ENCODE measurements at regions not wholly inside any gene's neighbourhood (a gene's known extent, or its start where the extent isn't known, plus 50 kb on each side); places are given as distances from the start of the nearest gene placed in this dataset.
"Not testable (repeated sequence)": the region's sequence is repeated elsewhere in the genome, so short reads cannot be mapped to it uniquely, and the experiment has no call there.

- DNase-seq (no peak), ATAC-seq (no peak)
- Mint-ChIP-seq H3K36me3 (ENCODE audit: insufficient read depth) (peaks cover 2% of the 10 kb centered on the region), H3K4me1 (ENCODE audit: low read depth) (no peaks in the 10 kb centered on the region), H3K9me3 (peaks cover 13% of the 10 kb centered on the region), H3K4me3 (no peak overlapping the region), H3K27me3 (ENCODE audit: low read depth) (peaks cover 8% of the 10 kb centered on the region)
These were observed 102.9 kb downstream of the COX18 start for GRCh38 chr4:72966652-72967051.

GRCh38 chr4:72959411-72959810 lies 110.1 kb downstream of the COX18 start:
- Mint-ChIP-seq H3K9me3 (peaks cover 27% of the 10 kb centered on the region), H3K27me3 (ENCODE audit: low read depth) (peaks cover 12% of the 10 kb centered on the region), H3K4me3 (no peak overlapping the region), H3K36me3 (ENCODE audit: insufficient read depth) (peaks cover 2% of the 10 kb centered on the region), H3K4me1 (ENCODE audit: low read depth) (no peaks in the 10 kb centered on the region)
- ATAC-seq (no peak), DNase-seq (no peak)

GRCh38 chr4:72954811-72955210 lies 114.7 kb downstream of the COX18 start:
- H3K9me3 Mint-ChIP-seq: peaks cover 7% of the 10 kb centered on the region
- H3K27me3 Mint-ChIP-seq (ENCODE audit: low read depth): peaks cover 16% of the 10 kb centered on the region
- H3K4me3 Mint-ChIP-seq: no peak overlapping the region
- no peaks in the 10 kb centered on the region for H3K36me3 Mint-ChIP-seq (ENCODE audit: insufficient read depth)
- no peak for ATAC-seq
- no peak for DNase-seq
- H3K4me1 Mint-ChIP-seq (ENCODE audit: low read depth): peaks cover 7% of the 10 kb centered on the region

GRCh38 chr4:72953571-72953970 lies 115.9 kb downstream of the COX18 start:
- no peaks in the 10 kb centered on the region for H3K36me3 Mint-ChIP-seq (ENCODE audit: insufficient read depth)
- H3K9me3 Mint-ChIP-seq: no peaks in the 10 kb centered on the region
- H3K27me3 Mint-ChIP-seq (ENCODE audit: low read depth): peaks cover 16% of the 10 kb centered on the region
- H3K4me1 Mint-ChIP-seq (ENCODE audit: low read depth): peaks cover 7% of the 10 kb centered on the region
- ATAC-seq: no peak
- H3K4me3 Mint-ChIP-seq: no peak overlapping the region
- no peak for DNase-seq

- no peak overlapping the region for H3K4me3 Mint-ChIP-seq
- no peaks in the 10 kb centered on the region for H3K9me3 Mint-ChIP-seq
- peaks cover 7% of the 10 kb centered on the region for H3K4me1 Mint-ChIP-seq (ENCODE audit: low read depth)
- ATAC-seq (peak; percentile 78), DNase-seq (no peak)
- H3K36me3 Mint-ChIP-seq (ENCODE audit: insufficient read depth): no peaks in the 10 kb centered on the region
- H3K27me3 Mint-ChIP-seq (ENCODE audit: low read depth): peaks cover 10% of the 10 kb centered on the region
These were observed 117.9 kb downstream of the COX18 start for GRCh38 chr4:72951628-72952027.

- Mint-ChIP-seq H3K27me3 (ENCODE audit: low read depth) (peaks cover 10% of the 10 kb centered on the region), H3K36me3 (ENCODE audit: insufficient read depth) (no peaks in the 10 kb centered on the region), H3K9me3 (peaks cover 1% of the 10 kb centered on the region), H3K4me1 (ENCODE audit: low read depth) (peaks cover 7% of the 10 kb centered on the region), H3K4me3 (no peak overlapping the region)
- DNase-seq (no peak), ATAC-seq (no peak)
These were observed 118.4 kb downstream of the COX18 start for GRCh38 chr4:72951147-72951546.

- Mint-ChIP-seq H3K4me1 (ENCODE audit: low read depth) (peaks cover 7% of the 10 kb centered on the region), H3K9me3 (peaks cover 7% of the 10 kb centered on the region), H3K4me3 (no peak overlapping the region), H3K27me3 (ENCODE audit: low read depth) (peaks cover 4% of the 10 kb centered on the region), H3K36me3 (ENCODE audit: insufficient read depth) (no peaks in the 10 kb centered on the region)
- ATAC-seq (no peak), DNase-seq (no peak)
These were observed 121.4 kb downstream of the COX18 start for GRCh38 chr4:72948080-72948479.

GRCh38 chr4:72945719-72946336 lies 123.7 kb downstream of the COX18 start:
- no peak overlapping the region for H3K4me3 Mint-ChIP-seq
- no peak for ATAC-seq

GRCh38 chr4:72942565-72942964 lies 127.0 kb downstream of the COX18 start:
- no peak overlapping the region for H3K4me3 Mint-ChIP-seq
- DNase-seq: no peak
- ATAC-seq: no peak
- H3K4me1 Mint-ChIP-seq (ENCODE audit: low read depth): no peaks in the 10 kb centered on the region
- H3K27me3 Mint-ChIP-seq (ENCODE audit: low read depth): peaks cover 4% of the 10 kb centered on the region
- peaks cover 7% of the 10 kb centered on the region for H3K9me3 Mint-ChIP-seq
- H3K36me3 Mint-ChIP-seq (ENCODE audit: insufficient read depth): no peaks in the 10 kb centered on the region

More at GRCh38 chr4:72945719-72946336, 123.7 kb downstream of the COX18 start:
- H3K36me3 Mint-ChIP-seq (ENCODE audit: insufficient read depth): no peaks in the 10 kb centered on the region
- peaks cover 4% of the 10 kb centered on the region for H3K27me3 Mint-ChIP-seq (ENCODE audit: low read depth)
- H3K4me1 Mint-ChIP-seq (ENCODE audit: low read depth): no peaks in the 10 kb centered on the region
- H3K9me3 Mint-ChIP-seq: peaks cover 7% of the 10 kb centered on the region
- DNase-seq: no peak

GRCh38 chr4:72938516-72938915 lies 131.0 kb downstream of the COX18 start:
- DNase-seq (no peak), ATAC-seq (no peak)
- Mint-ChIP-seq H3K9me3 (no peaks in the 10 kb centered on the region), H3K27me3 (ENCODE audit: low read depth) (peaks cover 4% of the 10 kb centered on the region), H3K4me3 (no peak overlapping the region), H3K4me1 (ENCODE audit: low read depth) (no peaks in the 10 kb centered on the region), H3K36me3 (ENCODE audit: insufficient read depth) (no peaks in the 10 kb centered on the region)

- no peaks in the 10 kb centered on the region for H3K9me3 Mint-ChIP-seq
- H3K36me3 Mint-ChIP-seq (ENCODE audit: insufficient read depth): no peaks in the 10 kb centered on the region
- no peaks in the 10 kb centered on the region for H3K4me1 Mint-ChIP-seq (ENCODE audit: low read depth)
- ATAC-seq (no peak), DNase-seq (no peak)
- H3K27me3 Mint-ChIP-seq (ENCODE audit: low read depth): peaks cover 2% of the 10 kb centered on the region
- H3K4me3 Mint-ChIP-seq: no peak overlapping the region
These were observed 134.1 kb downstream of the COX18 start for GRCh38 chr4:72935462-72935861.

GRCh38 chr4:72933029-72933428 lies 136.5 kb downstream of the COX18 start:
- Mint-ChIP-seq H3K27me3 (ENCODE audit: low read depth) (no peaks in the 10 kb centered on the region), H3K9me3 (no peaks in the 10 kb centered on the region), H3K4me1 (ENCODE audit: low read depth) (no peaks in the 10 kb centered on the region), H3K4me3 (no peak overlapping the region), H3K36me3 (ENCODE audit: insufficient read depth) (no peaks in the 10 kb centered on the region)
- DNase-seq: no peak
- no peak for ATAC-seq

- Mint-ChIP-seq H3K4me1 (ENCODE audit: low read depth) (no peaks in the 10 kb centered on the region), H3K27me3 (ENCODE audit: low read depth) (no peaks in the 10 kb centered on the region), H3K4me3 (no peak overlapping the region), H3K36me3 (ENCODE audit: insufficient read depth) (no peaks in the 10 kb centered on the region), H3K9me3 (no peaks in the 10 kb centered on the region)
- no peak for ATAC-seq
- no peak for DNase-seq
These were observed 138.2 kb downstream of the COX18 start for GRCh38 chr4:72931346-72931745.

GRCh38 chr4:72929596-72930274 lies 139.8 kb downstream of the COX18 start:
- not testable (repeated sequence) for H3K9me3 Mint-ChIP-seq; H3K36me3 Mint-ChIP-seq (ENCODE audit: insufficient read depth); DNase-seq; ATAC-seq; H3K4me1 Mint-ChIP-seq (ENCODE audit: low read depth); H3K4me3 Mint-ChIP-seq; H3K27me3 Mint-ChIP-seq (ENCODE audit: low read depth)

GRCh38 chr4:72924814-72925213 lies 144.7 kb downstream of the COX18 start:
- Mint-ChIP-seq H3K4me1 (ENCODE audit: low read depth) (no peaks in the 10 kb centered on the region), H3K27me3 (ENCODE audit: low read depth) (no peaks in the 10 kb centered on the region), H3K9me3 (peaks cover 4% of the 10 kb centered on the region), H3K4me3 (no peak overlapping the region), H3K36me3 (ENCODE audit: insufficient read depth) (no peaks in the 10 kb centered on the region)
- DNase-seq (no peak), ATAC-seq (no peak)

Data from activated T-cell treated with anti-CD3 and anti-CD28 coated beads, Interleukin-2, amount 50 U/mL, for 4 hours (primary cell).